Sigmoid colon (tissue), 4 donors: ENCODE measurements at regions not wholly inside any gene's neighbourhood (a gene's known extent, or its start where the extent isn't known, plus 50 kb on each side); places are given as distances from the start of the nearest gene placed in this dataset.

Source experiments
- CTCF ChIP-seq, 4 experiments: fragments of 450-650 bp in 3 of 4; fragments of 200-600 bp in 1 of 4; IDR thresholded peaks; one replicate each; pipeline ENCODE4 v1.5.1; 2016 to 2019; ENCODE audit warnings: antibody characterized with exemption in 4 of 4, mild to moderate bottlenecking in 3 of 4, moderate library complexity in 2 of 4
- EP300 ChIP-seq, 4 donors: sonication (generic); formaldehyde crosslinking; IDR thresholded peaks; one replicate each; pipeline ENCODE4 v1.6.1; 2017; ENCODE audit warnings: antibody characterized with exemption in 4 of 4
- POLR2A ChIP-seq, 2 donors: fragments of 450-650 bp; IDR thresholded peaks; one replicate each; pipeline ENCODE4 v1.6.1; 2016; ENCODE audit warnings: antibody characterized with exemption in 2 of 2, mild to moderate bottlenecking in 2 of 2, moderate library complexity in 2 of 2
- POLR2AphosphoS5 ChIP-seq, 4 donors: sonication (generic); formaldehyde crosslinking; IDR thresholded peaks; one replicate each; pipeline ENCODE4 v1.6.1; 2017; ENCODE audit warnings: antibody characterized with exemption in 4 of 4

GRCh38 chr7:54907981-54908380, 110.8 kb upstream of the EGFR start:
- TF ChIP-seq CTCF (IDR thresholded peaks at IDR 0.05): no peak
- TF ChIP-seq EP300 (IDR thresholded peaks at IDR 0.05): no peak
- no peak for TF ChIP-seq POLR2A (IDR thresholded peaks at IDR 0.05)
- no peak for TF ChIP-seq POLR2AphosphoS5 (IDR thresholded peaks at IDR 0.05)
